HG02852 (cell line): ENCODE measurements at regions not wholly inside any gene's neighbourhood (a gene's known extent, or its start where the extent isn't known, plus 50 kb on each side); places are given as distances from the start of the nearest gene placed in this dataset.

Source experiments
- ATAC-seq: cut with Tn5 transposase; IDR thresholded peaks from one replicate; pipeline ENCODE4 v1.9.1; 2021; ENCODE audit warnings: mild to moderate bottlenecking, moderate library complexity; ENCODE audit not compliant: unreplicated experiment

DNA sequence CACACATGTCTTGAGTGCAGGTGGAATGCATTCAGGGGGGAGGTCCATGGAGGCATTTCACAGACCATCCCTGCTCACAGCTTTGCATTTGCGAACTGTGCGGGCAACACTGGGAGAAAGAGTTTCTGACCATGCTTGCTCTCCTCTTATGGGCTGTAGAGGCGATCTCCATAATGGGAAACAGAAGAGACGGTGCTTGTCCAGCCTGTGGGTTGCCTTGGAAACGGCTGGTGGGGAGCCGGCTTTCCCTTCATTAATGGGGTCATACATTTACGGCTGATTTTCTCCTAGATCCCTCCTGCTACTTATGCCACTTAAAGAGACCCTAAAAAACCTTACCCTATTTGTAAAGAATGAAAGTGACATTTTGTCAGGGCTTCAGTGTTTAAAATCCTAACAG is 147.4 kb downstream of the SOX11 start:
- no peak for ATAC-seq

DNA sequence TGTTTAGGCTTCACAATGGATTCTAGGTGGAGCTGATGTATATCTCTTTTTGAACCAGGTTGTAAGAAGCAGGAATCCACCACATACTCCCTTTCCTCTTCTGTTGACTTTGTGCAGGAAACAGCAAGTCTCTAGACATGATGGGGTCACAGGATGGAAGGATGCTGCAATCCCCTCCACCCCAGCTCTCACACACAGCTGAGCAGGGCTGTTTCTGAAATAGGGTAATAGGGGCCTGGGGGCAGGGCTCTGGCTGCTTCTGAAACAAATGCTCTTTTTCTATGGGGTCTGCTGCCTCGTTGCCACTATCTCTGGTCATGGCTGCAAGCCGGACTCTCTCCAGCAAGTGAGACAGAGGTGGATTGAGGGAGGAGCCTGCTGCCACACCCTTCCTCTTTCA is 148.9 kb downstream of the SOX11 start:
- no peak for ATAC-seq

DNA sequence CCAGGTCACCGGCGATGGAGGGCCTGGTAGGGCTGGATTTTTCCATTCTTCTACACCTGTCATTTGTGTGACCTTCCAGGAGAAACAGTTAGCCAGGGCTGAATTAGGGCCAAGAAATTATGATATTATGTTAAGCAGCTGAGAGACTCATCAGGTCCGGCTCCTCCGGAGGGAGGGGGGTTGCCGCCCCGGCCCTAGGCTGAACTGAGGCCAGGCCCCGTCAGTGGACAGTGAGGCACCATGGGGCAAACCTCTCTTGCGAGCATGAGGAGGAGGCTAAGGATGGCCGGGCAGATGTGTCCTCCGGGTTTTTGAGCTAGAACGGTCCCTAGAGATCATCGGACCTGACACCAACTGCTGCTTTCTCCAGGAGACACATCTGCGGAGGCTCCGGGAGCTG is 150.1 kb downstream of the SOX11 start:
- ATAC-seq: no peak

DNA sequence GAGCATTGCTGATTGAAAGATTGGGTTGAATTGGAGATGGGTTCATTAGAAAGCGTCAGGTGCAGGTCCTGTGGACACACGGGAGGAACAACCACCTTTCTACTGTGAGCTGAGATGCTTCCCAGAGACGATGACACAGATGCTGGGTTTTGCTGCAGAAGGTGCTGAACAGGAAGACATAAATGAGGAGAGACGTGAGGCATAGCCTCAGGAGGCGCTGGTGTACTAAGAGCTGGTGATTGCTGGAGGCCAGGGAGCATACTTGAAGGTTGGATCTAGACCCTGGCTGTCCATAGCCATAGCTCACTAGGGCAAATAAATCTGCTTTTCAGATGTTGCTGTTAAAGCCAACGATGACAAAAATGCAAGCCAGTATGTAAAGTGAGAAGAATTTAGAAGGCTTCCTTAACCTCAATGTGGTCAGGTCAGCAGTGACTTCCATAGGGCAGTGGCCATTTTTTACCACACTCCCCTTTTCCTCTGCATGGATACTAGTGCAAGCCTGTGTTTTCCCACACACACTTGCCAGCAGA is 153.7 kb downstream of the SOX11 start:
- no peak for ATAC-seq

DNA sequence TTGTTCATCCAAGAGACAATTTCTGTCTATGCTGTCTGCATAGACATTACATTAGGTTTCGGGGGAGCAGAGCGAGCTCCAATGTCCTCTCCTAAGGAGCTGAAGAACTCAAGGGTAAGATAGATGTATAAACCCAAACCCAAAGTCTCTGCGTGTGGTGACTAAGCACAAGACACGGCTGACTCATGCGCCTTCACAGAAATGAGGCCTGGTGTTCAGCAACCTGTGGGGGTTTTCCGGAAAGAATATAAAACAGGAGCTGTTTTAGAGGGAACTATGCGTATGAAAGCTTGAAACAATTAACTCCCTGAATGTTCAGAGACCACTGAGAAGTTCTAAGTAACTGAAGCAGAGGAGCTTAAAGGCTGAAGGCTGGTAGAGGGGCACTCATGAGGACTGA is 154.7 kb downstream of the SOX11 start:
- no peak for ATAC-seq

GRCh38 chr2:5849562-5849961 is 157.4 kb downstream of the SOX11 start:
- ATAC-seq: no peak

- no peak for ATAC-seq
Observed at GRCh38 chr2:5851410-5851809, 159.2 kb downstream of the SOX11 start.

DNA sequence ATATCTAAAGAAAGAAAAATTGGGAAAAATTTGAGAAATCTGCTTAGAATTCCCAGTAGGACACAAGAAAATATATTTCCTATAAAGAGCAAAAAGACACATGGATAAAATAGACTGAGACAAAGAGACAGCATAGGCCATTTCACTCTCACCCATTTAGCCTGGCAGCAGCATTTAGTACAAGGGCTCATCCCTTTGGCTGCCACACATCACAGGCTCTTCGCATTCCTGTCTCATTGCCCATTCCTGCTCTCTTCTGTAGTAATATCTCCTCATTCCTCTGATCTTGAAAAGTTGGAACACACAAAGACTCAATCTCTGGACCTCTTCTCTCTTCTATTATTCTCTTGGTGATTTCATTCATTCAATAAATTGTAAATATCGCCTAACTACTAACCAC is 162.6 kb downstream of the SOX11 start:
- ATAC-seq: no peak

GRCh38 chr2:5867056-5867455 is 174.9 kb downstream of the SOX11 start:
- ATAC-seq: no peak

GRCh38 chr2:5868931-5869330 is 176.7 kb downstream of the SOX11 start:
- no peak for ATAC-seq

DNA sequence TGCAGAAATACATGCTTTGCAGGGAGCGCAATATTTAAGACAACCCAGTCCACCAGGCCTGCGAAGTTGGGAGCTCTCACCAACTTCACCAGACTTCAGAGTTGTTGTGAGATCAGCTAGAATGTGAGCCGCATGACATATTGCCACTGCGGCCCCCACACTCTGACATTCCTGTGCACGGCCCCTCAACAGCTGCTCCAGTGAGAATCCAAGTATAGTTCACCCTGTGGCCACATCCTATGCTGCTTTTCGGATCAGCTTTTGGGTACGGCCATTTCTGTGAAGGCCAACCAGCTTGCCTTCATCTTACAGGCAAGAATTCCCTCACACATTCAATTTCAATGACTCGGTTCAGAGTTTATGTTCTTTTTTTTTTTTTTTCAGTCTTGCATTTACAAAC is 177.8 kb downstream of the SOX11 start:
- no peak for ATAC-seq

DNA sequence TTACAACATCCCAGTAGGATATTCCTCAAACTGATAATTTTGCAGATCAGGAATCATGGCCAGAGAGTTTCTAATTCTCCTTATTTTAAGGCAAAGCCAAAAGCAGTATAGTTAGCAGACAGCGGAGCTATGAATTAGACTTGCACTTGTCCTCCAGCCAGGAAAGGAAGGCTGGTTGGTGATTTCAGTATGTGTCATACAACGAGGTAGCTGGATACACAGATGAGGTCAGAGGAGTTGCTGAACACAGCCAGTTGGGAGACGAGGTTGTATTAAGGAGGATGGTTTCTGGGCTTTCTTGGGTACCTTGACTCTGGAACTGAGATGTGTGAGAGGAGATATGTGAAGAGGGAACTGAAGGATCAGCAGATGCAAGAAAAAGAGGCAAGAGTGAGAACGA is 185.2 kb downstream of the SOX11 start:
- ATAC-seq: no peak

GRCh38 chr2:5885451-5886173 is 193.4 kb downstream of the SOX11 start:
- no peak for ATAC-seq

- ATAC-seq: no peak
Observed at GRCh38 chr2:5886462-5886861, 194.3 kb downstream of the SOX11 start.

GRCh38 chr2:5888126-5888525 is 195.9 kb downstream of the SOX11 start:
- ATAC-seq: no peak

DNA sequence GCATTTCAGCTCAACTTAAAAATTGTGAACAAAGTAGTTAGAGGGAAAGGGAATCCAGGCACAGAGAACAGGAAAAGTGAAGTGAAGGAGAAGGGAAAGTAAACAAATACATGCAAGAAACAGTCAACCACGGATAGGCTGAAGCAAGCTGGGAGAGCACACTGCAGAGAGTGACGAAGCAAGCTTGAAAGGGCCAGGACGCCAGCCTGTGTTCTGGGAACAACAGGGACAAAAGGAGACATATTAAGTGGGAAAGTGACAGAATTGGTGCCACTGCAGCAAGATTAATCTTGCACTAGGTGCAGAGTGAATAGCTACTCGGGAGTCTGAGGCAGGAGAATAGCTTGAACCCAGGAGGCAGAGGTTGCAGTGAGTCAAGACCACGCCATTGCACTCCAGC is 197.3 kb downstream of the SOX11 start:
- ATAC-seq: no peak

- ATAC-seq: no peak
Observed at GRCh38 chr2:5894355-5894754, 202.2 kb downstream of the SOX11 start.

DNA sequence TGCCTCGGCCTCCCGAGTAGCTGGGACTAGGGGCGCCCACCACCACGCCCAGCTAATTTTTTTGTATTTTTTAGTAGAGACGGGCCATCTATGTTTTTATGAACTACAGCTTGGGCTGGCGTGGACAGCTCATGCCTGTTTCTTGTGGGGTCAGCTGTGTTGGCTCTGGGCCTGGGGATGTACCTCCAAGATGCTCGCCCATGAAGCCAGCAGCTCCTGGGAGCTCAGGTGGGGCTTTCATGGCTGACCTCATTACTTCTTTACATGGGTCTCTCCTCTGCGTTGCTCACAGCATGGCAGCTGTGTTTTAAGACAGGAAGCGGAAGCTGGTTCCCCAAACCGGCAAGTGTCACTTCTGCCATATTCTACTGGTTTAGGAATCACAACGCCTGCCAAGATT is 203.1 kb downstream of the SOX11 start:
- ATAC-seq: no peak

GRCh38 chr2:5897249-5897648 is 205.1 kb downstream of the SOX11 start:
- no peak for ATAC-seq

- ATAC-seq: no peak
Observed at GRCh38 chr2:5898667-5899066, 206.5 kb downstream of the SOX11 start.

DNA sequence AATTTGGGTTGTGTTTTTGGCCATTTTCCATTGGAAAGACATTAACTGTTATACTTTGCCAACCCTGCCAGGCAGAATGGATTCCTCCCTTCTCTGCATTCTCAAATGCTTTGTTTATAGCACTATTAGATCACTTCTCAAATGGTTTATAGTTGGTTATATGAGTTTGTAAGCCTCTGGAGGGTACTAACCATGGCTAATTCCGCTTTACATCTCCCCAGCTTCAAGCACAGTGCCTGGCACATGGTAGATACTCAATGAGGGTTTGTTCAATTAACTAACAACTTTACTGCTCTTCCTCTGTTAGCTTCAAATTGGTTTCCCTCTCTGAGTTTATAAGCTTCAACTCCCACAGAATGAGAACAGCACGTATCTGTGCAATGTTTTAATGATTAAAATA is 213.5 kb downstream of the SOX11 start:
- no peak for ATAC-seq

- no peak for ATAC-seq
Observed at GRCh38 chr2:5908071-5908470, 215.9 kb downstream of the SOX11 start.

GRCh38 chr2:5911718-5912117 is 219.5 kb downstream of the SOX11 start:
- no peak for ATAC-seq
